Epithelial cell of proximal tubule (primary cell): ENCODE measurements at regions not wholly inside any gene's neighbourhood (a gene's known extent, or its start where the extent isn't known, plus 50 kb on each side); places are given as distances from the start of the nearest gene placed in this dataset.

ENCODE experiments used
- DNase-seq: peaks from one replicate; pipeline ENCODE4 v3.0.0-alpha.2; 2011; ENCODE audit warnings: low read depth
- H3K4me3 ChIP-seq: 2 replicates; pipeline ENCODE4 v1.5.1; 2011; ENCODE audit warnings: low read depth, mild to moderate bottlenecking, low read length
- TF ChIP-seq, protein P1 (sequence below): conservative IDR thresholded peaks from 2 replicates; pipeline ENCODE4 v1.5.1; 2012; ENCODE audit warnings: low read depth, mild to moderate bottlenecking, low read length

DNA sequence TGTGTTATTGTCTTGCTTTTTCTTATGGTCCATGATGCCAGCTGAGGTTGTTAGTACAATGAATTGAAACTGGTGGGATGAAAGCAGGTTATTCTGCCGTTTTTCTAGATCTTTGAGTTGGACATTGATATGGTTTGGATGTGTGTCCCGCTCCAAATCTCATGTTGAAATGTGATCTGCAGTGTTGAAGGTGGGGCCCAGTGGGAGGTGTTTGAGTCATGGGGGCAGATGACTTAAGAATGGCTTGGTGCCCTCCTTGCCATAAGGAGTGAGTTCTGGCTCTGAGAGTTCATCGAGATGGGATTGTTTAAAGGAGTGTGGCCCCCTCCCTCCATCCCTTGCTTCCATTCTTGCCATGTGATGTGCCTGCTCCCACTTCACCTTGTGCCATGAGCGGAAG, 80.3 kb upstream of the PIAS1 start:
- TF ChIP-seq, protein P1, sequence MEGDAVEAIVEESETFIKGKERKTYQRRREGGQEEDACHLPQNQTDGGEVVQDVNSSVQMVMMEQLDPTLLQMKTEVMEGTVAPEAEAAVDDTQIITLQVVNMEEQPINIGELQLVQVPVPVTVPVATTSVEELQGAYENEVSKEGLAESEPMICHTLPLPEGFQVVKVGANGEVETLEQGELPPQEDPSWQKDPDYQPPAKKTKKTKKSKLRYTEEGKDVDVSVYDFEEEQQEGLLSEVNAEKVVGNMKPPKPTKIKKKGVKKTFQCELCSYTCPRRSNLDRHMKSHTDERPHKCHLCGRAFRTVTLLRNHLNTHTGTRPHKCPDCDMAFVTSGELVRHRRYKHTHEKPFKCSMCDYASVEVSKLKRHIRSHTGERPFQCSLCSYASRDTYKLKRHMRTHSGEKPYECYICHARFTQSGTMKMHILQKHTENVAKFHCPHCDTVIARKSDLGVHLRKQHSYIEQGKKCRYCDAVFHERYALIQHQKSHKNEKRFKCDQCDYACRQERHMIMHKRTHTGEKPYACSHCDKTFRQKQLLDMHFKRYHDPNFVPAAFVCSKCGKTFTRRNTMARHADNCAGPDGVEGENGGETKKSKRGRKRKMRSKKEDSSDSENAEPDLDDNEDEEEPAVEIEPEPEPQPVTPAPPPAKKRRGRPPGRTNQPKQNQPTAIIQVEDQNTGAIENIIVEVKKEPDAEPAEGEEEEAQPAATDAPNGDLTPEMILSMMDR = no peak
- no peak overlapping the region for H3K4me3 ChIP-seq
- no peak for DNase-seq

DNA sequence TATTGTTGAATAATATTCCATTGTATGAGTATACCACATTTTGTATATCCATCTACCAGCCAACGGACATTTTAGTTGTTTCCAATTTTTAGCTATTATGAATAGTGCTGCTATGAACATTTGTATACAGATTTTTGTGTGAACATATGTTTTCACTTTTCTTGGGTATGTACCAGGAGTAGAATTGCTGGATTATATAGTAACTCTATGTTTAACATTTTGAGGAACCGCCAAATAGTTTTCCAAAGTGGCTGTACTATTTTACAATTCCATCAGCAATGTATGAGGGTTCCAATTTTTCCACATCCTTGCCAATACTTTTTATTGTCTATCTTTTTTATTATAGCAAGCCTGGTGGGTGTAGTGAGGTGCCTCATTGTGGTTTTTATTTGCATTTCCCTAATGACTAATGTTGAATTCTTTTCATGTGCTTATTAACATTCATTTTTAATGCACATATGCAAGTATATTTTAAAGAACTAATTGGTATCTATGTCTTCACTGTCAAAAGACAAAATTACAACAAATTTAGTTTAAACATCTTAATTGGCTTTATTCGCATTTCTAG, 77.5 kb upstream of the PIAS1 start:
- no peak for DNase-seq
- TF ChIP-seq, protein P1 = no peak
- no peak overlapping the region for H3K4me3 ChIP-seq

DNA sequence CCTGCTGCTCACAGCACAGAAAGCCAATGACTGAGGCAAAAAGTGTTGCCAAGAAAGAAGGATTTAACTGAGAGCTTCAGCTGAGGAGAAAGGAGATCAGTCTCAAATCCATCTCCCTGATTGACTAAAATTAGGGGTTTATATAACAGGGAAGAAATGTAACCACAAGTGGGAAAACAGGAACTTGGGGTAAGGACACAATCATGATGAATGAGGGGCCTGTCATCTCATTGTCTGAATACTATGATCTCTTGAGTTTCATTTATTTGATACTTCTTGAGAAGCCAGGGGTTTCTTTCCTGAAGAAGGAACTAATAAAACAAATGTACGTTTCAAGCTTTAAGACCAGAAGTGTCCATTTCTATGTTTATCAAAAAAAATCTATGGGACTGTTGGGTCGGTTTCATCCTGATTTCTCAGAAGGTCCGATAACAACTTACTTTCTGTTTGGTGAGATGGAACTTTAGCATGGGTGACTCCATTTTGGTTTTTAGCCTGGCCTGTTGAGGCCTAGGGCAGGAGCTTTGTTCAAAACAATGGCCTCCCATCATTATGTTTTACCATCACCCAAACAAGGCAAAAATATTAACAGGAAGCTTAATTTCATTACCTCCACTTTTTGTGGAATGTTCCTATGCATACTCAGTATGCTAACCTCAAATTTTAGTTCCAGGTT, 76.6 kb upstream of the PIAS1 start:
- DNase-seq = no peak
- no peak overlapping the region for H3K4me3 ChIP-seq
- TF ChIP-seq, protein P1 = no peak

DNA sequence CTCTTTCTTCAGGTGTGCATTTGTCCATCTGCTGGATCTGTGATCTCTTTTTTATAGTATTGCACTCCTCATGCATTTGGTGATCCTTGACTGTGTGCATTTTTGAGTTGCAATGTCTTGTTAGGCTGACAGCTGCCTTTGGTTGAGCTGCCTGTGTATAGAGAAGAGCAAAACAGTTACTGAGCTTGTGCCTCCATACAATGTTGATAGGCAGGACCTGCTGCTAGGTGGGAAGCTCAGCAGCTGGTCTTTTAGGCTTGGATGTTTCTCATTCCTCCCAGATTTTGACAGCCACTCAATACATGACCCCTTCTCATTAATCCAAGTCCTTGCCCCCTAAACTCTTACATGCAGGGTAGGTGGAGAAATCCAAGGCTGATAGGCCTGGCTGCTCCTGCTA, 74.8 kb upstream of the PIAS1 start:
- DNase-seq = no peak
- TF ChIP-seq, protein P1 = no peak
- no peak overlapping the region for H3K4me3 ChIP-seq

DNA sequence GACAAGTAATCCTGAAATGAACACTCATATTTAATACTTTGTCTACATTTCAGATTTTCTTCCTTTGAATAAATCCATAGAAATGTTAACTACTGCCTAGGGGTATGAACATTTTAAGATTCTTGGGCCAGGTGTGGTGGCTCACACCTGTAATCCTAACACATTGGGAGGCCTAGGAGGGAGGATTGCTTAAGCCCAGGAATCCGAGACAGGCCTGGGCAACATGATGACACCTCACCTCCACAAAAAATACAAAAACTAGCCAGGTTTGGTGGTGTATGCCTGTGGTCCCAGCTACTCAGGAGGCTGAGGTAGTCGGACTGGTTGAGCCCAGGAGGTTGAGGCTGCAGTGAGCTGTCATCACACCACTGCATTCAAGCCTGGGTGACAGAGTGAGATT, 73.9 kb upstream of the PIAS1 start:
- TF ChIP-seq, protein P1 = no peak
- DNase-seq = no peak

DNA sequence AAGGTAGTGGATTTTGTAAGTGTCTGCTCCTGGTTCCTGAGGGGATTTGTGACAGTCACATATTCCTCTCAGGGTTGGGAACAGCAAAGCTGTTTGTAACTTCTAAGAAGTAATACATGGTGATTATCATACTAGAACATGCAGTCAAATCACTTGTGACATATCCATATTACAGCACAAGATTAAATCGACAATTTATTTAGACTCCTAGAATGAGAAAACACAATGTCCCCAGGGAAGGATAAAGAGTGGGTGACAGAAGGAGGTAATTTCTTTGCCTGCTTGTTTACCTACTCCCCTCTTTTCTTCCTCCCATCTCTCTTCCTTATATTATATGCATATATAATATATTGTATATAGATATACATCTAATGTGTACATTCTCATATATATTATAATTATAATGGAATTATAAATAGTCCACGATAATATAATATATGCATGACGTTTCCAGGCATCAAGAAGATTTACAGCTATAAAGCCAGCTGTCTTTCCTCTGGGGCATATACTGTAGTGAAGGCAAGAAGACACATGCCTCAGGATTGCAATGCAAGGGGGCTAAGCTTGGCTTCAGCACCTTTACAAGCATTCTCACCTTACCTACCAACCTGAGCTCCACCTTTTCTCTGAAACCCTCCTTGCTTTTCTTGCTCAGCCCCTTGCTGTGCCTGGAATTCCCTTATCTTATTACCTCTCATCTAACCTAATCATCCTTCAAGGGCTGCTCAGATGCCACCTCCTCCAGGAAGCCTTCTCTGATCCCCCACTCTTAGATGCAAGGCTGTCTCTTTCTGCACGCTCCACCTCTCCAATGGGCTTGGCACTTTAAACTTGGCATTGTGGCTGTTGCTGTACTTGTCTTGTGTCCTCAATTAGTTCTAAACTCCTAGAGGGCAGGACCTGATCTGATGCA, 73.1 kb upstream of the PIAS1 start:
- no peak overlapping the region for H3K4me3 ChIP-seq
- DNase-seq = no peak
- TF ChIP-seq, protein P1 = no peak

More for the DNA sequence above, 73.9 kb upstream of the PIAS1 start:
- H3K4me3 ChIP-seq = no peak overlapping the region
